Prostate gland (tissue), 2 donors: ENCODE measurements at regions not wholly inside any gene's neighbourhood (a gene's known extent, or its start where the extent isn't known, plus 50 kb on each side); places are given as distances from the start of the nearest gene placed in this dataset.

Source experiments
- DNase-seq: peaks from one replicate; pipeline ENCODE4 v3.0.0-alpha.2; 2019; ENCODE audit warnings: low spot score
- H3K27ac ChIP-seq, 2 donors: fragments of 200-600 bp; sonication (generic); 2 replicates each; pipeline ENCODE4 v1.5.1; 2017 to 2019
- H3K27me3 ChIP-seq: fragments of 200-600 bp; sonication (generic); replicated peaks from 2 replicates; pipeline ENCODE4 v1.5.1; 2019; ENCODE audit not compliant: insufficient read depth
- H3K36me3 ChIP-seq, 2 donors: fragments of 200-600 bp; sonication (generic); 1 replicate in 1 of 2; 2 replicates in 1 of 2; pipeline versions ENCODE4 v1.5.1 to v1.8.1; 2017 to 2019
- H3K4me1 ChIP-seq: fragments of 200-600 bp; sonication (generic); replicated peaks from 2 replicates; pipeline ENCODE4 v1.5.1; 2019
- H3K4me3 ChIP-seq, 2 donors: fragments of 200-600 bp; sonication (generic); 2 replicates each; pipeline ENCODE4 v1.5.1; 2017 to 2019
- H3K9me3 ChIP-seq: fragments of 200-600 bp; sonication (generic); 2 replicates; pipeline ENCODE4 v1.5.1; 2017
- POLR2A ChIP-seq: fragments of 450-650 bp; IDR thresholded peaks from one replicate; pipeline ENCODE4 v1.6.1; 2016; ENCODE audit warnings: antibody characterized with exemption, mild to moderate bottlenecking
- POLR2AphosphoS5 ChIP-seq: sonication (generic); formaldehyde crosslinking; IDR thresholded peaks from one replicate; pipeline ENCODE4 v1.6.1; 2017; ENCODE audit warnings: antibody characterized with exemption
- WGBS: methylation state at CpG from one replicate; pipeline ENCODE4 v1.1.5; 2018; 5-methylcytosine and 5-hydroxymethylcytosine counted together
- intact Hi-C: fragments of 100-400 bp; cut with DNase I; formaldehyde crosslinking; loops from one replicate; pipeline ENCODE4 v1.14.2; 2022
- TF ChIP-seq, protein P1 (sequence below), 4 experiments: fragments of 200-600 bp in 2 of 4; fragments of 450-650 bp in 2 of 4; sonication (generic) in 2 of 4; IDR thresholded peaks; 1 replicate in 3 of 4; 2 replicates in 1 of 4; pipeline ENCODE4 v1.5.1; 2016 to 2019; ENCODE audit warnings: antibody characterized with exemption in 4 of 4, mild to moderate bottlenecking in 2 of 4, moderate library complexity in 2 of 4

DNA sequence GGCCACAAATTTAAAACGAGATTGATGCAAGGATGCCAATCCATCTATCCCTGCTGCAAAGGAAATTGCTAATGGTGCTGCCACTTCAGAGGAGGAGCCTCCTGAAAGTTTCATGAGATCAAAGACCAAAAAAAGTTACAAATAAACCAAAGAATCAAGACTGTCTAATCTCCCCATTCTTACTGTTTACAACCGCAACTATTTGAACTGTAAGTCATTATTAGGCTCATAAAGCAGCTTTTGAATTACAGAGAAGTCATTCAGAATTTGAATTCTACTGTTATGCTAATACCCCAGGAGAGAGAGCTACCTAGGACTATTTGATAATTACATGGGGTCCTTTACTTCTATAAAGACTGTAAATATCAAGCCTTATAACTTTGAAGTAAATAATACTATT, 1613.6 kb upstream of the WWC1 start:
- no peak overlapping the region for H3K4me3 ChIP-seq
- H3K27me3 ChIP-seq, result no peaks in the 10 kb centered on the region
- H3K4me1 ChIP-seq, result no peaks in the 10 kb centered on the region
- WGBS, result 12% methylated on average over 2 of the region's 2 CpGs
- H3K27ac ChIP-seq, result no peak overlapping the region
- no peaks in the 10 kb centered on the region for H3K36me3 ChIP-seq
- intact Hi-C loops, result no loop called here
- TF ChIP-seq POLR2AphosphoS5 (no peak), POLR2A (no peak)
- TF ChIP-seq, protein P1, sequence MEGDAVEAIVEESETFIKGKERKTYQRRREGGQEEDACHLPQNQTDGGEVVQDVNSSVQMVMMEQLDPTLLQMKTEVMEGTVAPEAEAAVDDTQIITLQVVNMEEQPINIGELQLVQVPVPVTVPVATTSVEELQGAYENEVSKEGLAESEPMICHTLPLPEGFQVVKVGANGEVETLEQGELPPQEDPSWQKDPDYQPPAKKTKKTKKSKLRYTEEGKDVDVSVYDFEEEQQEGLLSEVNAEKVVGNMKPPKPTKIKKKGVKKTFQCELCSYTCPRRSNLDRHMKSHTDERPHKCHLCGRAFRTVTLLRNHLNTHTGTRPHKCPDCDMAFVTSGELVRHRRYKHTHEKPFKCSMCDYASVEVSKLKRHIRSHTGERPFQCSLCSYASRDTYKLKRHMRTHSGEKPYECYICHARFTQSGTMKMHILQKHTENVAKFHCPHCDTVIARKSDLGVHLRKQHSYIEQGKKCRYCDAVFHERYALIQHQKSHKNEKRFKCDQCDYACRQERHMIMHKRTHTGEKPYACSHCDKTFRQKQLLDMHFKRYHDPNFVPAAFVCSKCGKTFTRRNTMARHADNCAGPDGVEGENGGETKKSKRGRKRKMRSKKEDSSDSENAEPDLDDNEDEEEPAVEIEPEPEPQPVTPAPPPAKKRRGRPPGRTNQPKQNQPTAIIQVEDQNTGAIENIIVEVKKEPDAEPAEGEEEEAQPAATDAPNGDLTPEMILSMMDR (IDR thresholded peaks at IDR 0.05), result no peak
- DNase-seq, result no peak
- H3K9me3 ChIP-seq, result no peaks in the 10 kb centered on the region

DNA sequence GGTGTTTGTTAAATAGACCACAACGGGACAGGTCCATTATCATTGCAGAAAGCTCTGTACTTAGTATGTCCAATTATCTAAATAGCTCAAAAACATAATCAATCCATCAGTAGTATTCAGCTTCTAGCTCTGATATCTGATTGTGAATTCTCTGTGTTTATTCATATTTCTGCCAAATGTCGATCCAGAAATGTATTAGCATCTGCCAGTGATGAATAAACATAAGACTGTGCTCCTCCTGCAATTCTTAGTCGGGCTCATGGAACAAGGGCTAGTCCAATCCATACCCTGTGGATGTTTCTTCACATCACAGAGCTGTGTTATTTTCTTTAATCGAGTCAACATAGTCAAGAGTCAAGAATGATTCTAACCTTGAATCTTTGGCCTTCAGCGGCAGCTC, 1612.1 kb upstream of the WWC1 start:
- Histone ChIP-seq H3K9me3 (no peaks in the 10 kb centered on the region), H3K36me3 (no peaks in the 10 kb centered on the region), H3K27ac (no peak overlapping the region), H3K27me3 (no peaks in the 10 kb centered on the region), H3K4me3 (no peak overlapping the region), H3K4me1 (no peaks in the 10 kb centered on the region)
- intact Hi-C loops, result no loop called here
- TF ChIP-seq, protein P1 (IDR thresholded peaks at IDR 0.05), result no peak
- no peak for TF ChIP-seq POLR2AphosphoS5
- TF ChIP-seq POLR2A, result no peak
- no peak for DNase-seq
- 58% methylated on average over 5 of the region's 5 CpGs for WGBS

- intact Hi-C loops, result no loop called here
- no peak overlapping the region for H3K4me3 ChIP-seq
- H3K27ac ChIP-seq, result no peak overlapping the region
- no peaks in the 10 kb centered on the region for H3K9me3 ChIP-seq
- WGBS, result 85% methylated on average over 4 of the region's 4 CpGs
- no peaks in the 10 kb centered on the region for H3K4me1 ChIP-seq
- H3K27me3 ChIP-seq, result no peaks in the 10 kb centered on the region
- H3K36me3 ChIP-seq, result no peaks in the 10 kb centered on the region
- DNase-seq, result no peak
- TF ChIP-seq POLR2A (no peak), POLR2AphosphoS5 (no peak)
- TF ChIP-seq, protein P1 (IDR thresholded peaks at IDR 0.05), result no peak
These were observed 1596.1 kb upstream of the WWC1 start for GRCh38 chr5:166695326-166695725.

GRCh38 chr5:166708291-166708690, 1583.2 kb upstream of the WWC1 start:
- H3K36me3 ChIP-seq, result no peaks in the 10 kb centered on the region
- no peak for DNase-seq
- TF ChIP-seq, protein P1 (IDR thresholded peaks at IDR 0.05), result no peak
- TF ChIP-seq POLR2AphosphoS5 (no peak), POLR2A (no peak)
- no peak overlapping the region for H3K4me3 ChIP-seq
- H3K4me1 ChIP-seq, result no peaks in the 10 kb centered on the region
- H3K9me3 ChIP-seq, result no peaks in the 10 kb centered on the region
- H3K27ac ChIP-seq, result no peak overlapping the region
- no peaks in the 10 kb centered on the region for H3K27me3 ChIP-seq
- 72% methylated on average over 3 of the region's 3 CpGs for WGBS
- intact Hi-C loops, result no loop called here

- DNase-seq, result no peak
- H3K27ac ChIP-seq, result no peak overlapping the region
- H3K36me3 ChIP-seq, result no peaks in the 10 kb centered on the region
- H3K27me3 ChIP-seq, result no peaks in the 10 kb centered on the region
- intact Hi-C loops, result no loop called here
- no peak overlapping the region for H3K4me3 ChIP-seq
- no peaks in the 10 kb centered on the region for H3K4me1 ChIP-seq
- TF ChIP-seq POLR2A, result no peak
- TF ChIP-seq, protein P1 (IDR thresholded peaks at IDR 0.05), result no peak
- TF ChIP-seq POLR2AphosphoS5, result no peak
- 86% methylated on average over 1 of the region's 1 CpG for WGBS
- H3K9me3 ChIP-seq, result no peaks in the 10 kb centered on the region
These were observed 1581.8 kb upstream of the WWC1 start for GRCh38 chr5:166709691-166710090.
